22Rv1 (cell line): ENCODE measurements at regions not wholly inside any gene's neighbourhood (a gene's known extent, or its start where the extent isn't known, plus 50 kb on each side); places are given as distances from the start of the nearest gene placed in this dataset.

ENCODE experiments used
- H3K27ac ChIP-seq: fragments of 450-650 bp; 2 replicates; pipeline ENCODE4 v1.5.1; 2017
- ZFX ChIP-seq: fragments of 450-650 bp; IDR thresholded peaks from 2 replicates; pipeline ENCODE4 v1.6.1; 2017; ENCODE audit warnings: antibody characterized with exemption, borderline replicate concordance
- TF ChIP-seq, protein P1 (sequence below): fragments of 450-650 bp; IDR thresholded peaks from 2 replicates; pipeline ENCODE4 v1.5.1; 2017; ENCODE audit warnings: mild to moderate bottlenecking

- TF ChIP-seq, protein P1, sequence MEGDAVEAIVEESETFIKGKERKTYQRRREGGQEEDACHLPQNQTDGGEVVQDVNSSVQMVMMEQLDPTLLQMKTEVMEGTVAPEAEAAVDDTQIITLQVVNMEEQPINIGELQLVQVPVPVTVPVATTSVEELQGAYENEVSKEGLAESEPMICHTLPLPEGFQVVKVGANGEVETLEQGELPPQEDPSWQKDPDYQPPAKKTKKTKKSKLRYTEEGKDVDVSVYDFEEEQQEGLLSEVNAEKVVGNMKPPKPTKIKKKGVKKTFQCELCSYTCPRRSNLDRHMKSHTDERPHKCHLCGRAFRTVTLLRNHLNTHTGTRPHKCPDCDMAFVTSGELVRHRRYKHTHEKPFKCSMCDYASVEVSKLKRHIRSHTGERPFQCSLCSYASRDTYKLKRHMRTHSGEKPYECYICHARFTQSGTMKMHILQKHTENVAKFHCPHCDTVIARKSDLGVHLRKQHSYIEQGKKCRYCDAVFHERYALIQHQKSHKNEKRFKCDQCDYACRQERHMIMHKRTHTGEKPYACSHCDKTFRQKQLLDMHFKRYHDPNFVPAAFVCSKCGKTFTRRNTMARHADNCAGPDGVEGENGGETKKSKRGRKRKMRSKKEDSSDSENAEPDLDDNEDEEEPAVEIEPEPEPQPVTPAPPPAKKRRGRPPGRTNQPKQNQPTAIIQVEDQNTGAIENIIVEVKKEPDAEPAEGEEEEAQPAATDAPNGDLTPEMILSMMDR: no peak
- TF ChIP-seq ZFX: no peak
- no peak overlapping the region for H3K27ac ChIP-seq
These were observed 67.5 kb downstream of the TMX1 start for GRCh38 chr14:51307551-51307950.

DNA sequence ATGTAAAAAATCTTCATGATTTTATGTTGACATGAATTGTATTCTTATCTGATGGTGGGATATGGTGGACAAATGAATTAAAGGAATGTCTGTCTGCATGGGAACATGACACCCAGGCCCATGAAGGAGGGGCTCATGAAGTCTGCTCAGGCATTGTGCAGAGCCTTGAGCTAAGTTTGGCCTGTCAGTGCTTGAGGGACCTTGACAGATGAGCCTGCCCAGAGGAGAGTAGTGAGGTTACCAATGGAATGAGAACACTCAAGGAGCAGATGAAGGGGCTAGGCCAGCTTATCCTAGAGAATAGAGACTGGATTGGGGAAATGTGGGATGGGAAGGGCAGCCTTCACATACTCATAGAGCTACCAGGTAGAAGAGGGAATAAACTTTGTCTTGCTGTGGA, 68.8 kb downstream of the TMX1 start:
- no peak overlapping the region for H3K27ac ChIP-seq
- TF ChIP-seq, protein P1: no peak
- no peak for TF ChIP-seq ZFX

DNA sequence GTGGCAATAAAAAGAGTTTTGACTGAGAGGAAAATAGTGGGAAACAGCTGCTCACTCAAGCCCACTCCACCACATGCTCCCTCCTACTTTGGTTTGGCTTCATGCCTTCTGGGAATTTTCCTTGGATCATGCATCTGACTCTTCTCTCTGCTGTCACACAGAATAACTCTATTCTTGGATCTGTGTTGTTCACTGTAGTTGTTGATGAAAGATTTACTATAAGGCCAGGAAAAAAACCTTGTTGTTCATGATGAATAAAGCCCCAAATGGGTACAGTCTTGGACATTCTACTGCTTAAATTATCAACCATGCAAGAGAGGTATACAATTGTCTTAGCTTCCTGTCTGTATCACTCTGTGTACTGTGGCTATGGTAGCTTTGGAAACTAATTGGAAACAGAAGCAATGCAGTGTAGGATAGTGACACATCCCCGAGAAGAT, 70.5 kb downstream of the TMX1 start:
- no peak overlapping the region for H3K27ac ChIP-seq
- TF ChIP-seq, protein P1: no peak
- no peak for TF ChIP-seq ZFX

DNA sequence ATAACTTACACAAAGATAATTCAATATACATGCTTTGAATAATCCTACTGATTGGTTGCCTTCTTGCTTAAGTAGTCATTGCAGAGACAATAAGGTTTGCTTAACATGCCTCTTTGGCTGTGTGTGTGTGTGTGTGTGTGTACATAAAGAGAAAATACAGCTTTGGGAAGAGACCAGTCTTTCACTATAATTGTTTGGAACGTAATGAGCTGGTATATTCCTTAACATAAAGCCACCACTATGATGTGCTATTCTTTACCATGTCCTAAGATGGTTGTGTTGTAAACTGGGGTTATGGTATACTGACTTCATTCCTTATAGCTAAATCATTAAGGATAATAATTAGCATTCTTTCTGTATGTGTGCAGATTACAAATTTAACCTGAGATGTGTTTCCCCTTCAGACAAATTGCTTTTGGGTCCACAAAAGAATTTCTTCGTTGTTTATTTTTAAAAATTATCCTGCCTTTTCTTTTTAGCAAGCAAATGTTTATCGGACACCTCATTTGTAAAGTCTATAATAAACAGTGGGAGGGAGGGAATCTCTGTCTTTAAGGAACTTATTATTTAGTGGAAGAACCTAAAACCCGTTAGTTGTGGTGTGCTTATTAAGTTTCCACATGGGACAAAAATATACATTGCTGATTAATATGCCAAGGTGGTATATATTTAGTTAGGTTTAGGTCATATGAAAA, 74.4 kb downstream of the TMX1 start:
- TF ChIP-seq, protein P1: no peak
- no peak for TF ChIP-seq ZFX
- H3K27ac ChIP-seq: no peak overlapping the region

DNA sequence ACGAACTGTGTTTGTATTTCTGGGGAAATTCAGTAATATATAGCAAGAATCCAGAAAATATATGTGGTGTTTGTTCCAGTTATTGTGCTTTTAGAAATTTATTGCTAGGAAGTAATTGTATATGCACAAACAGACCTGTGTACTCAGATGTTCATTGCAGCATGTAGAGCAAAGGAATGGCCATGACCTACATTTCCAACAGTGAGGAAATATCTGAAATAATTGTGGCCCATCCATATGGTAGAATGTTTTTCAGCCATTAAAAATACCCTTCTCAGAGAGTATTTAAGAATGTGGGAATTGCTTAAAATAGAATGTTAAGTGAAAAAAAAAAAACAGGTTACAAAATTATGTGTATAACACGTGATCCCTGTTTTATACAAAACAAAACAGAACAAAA, 77.3 kb downstream of the TMX1 start:
- TF ChIP-seq, protein P1: no peak
- no peak for TF ChIP-seq ZFX
- no peak overlapping the region for H3K27ac ChIP-seq

DNA sequence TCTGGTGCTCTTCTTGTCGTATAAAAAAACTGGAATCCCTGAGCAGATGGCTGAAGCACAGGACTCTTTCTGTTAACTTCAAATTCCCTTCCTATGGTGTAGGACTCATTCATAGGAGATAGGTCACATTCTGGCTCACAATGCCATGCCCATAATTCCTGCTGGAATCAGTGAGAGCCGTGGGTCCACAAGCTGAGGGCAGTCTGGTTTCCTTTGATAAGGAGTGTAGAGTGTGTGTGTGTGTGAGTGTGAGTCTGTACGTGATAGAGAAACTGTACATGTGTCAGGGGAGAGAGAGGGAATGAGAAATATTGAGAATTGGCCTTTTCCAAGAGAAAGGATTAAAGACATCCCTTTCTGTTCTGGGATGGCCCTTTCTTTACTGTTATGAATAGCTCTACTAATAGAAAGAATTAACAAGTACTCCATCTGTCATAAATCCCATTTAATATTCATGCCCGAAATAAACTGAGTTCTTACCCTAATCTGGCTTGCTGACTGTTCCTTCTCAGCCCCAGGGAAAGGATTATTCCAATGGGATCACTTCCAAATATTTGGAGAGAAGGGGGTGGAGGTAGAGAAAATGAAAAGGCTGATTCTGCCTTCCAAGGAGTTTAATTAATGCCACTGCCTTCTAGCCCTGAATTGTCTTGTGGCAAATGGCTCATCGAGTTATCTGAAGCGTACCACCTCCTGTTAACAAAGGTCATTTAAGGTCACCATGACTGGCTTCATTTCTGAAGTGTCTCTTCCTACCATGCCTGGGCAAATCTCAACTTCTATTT, 79.0 kb downstream of the TMX1 start:
- TF ChIP-seq, protein P1: no peak
- no peak for TF ChIP-seq ZFX

GRCh38 chr14:51321036-51321435, 81.0 kb downstream of the TMX1 start:
- no peak overlapping the region for H3K27ac ChIP-seq

More for the DNA sequence above, 79.0 kb downstream of the TMX1 start:
- H3K27ac ChIP-seq: no peak overlapping the region

More at GRCh38 chr14:51321036-51321435, 81.0 kb downstream of the TMX1 start:
- no peak for TF ChIP-seq ZFX
